ENCODE measurements at regions not wholly inside any gene's neighbourhood (a gene's known extent, or its start where the extent isn't known, plus 50 kb on each side); places are given as distances from the start of the nearest gene placed in this dataset.

DNA sequence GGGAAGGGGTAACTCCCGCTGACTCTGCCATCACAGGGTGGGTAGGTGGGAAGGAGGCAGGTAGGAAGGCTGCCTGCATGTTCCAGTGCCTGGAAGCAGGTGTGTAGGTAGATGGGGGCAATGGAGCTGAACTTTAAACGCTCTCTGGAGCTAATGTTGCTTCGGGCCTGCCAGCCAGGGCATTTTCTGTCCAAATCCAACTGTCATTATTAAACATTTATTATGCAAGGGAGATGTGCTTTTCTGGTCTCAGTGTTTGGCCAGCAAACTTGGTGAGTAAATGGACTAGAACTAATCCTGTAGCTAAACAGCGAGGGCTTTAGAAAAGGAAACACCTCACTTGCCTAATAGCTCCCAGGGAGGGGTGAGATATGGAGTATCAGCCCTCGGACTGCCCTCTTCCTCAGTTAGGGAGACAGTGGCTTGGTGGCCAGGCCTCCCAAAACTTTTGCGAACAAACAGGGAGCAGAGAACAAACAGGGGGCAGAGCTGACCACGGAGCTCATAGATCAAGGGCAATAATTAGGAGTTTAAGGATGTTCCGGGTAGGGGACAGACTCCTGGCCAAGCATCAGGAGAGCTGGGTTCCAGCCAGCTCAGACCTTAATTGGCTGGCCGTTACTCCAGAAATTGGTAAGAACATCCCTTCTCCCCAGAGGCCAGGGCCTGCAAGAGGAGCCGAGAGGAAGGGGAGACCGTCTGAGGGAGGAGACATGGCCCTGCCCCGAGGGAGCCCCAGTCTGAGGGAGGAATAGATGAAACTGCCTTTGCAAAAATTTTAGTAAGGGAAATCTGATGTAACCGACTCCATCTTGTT is 131.1 kb downstream of the VEGFA start:
- TF ChIP-seq, protein P1, sequence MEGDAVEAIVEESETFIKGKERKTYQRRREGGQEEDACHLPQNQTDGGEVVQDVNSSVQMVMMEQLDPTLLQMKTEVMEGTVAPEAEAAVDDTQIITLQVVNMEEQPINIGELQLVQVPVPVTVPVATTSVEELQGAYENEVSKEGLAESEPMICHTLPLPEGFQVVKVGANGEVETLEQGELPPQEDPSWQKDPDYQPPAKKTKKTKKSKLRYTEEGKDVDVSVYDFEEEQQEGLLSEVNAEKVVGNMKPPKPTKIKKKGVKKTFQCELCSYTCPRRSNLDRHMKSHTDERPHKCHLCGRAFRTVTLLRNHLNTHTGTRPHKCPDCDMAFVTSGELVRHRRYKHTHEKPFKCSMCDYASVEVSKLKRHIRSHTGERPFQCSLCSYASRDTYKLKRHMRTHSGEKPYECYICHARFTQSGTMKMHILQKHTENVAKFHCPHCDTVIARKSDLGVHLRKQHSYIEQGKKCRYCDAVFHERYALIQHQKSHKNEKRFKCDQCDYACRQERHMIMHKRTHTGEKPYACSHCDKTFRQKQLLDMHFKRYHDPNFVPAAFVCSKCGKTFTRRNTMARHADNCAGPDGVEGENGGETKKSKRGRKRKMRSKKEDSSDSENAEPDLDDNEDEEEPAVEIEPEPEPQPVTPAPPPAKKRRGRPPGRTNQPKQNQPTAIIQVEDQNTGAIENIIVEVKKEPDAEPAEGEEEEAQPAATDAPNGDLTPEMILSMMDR (IDR thresholded peaks at IDR 0.05): no peak
- peak; percentile 44 for TF ChIP-seq POLR2AphosphoS5 (IDR thresholded peaks at IDR 0.05)

Data from prostate gland (tissue), 2 donors.